ENCODE measurements at regions not wholly inside any gene's neighbourhood (a gene's known extent, or its start where the extent isn't known, plus 50 kb on each side); places are given as distances from the start of the nearest gene placed in this dataset.

- TF ChIP-seq CTCF (IDR thresholded peaks at IDR 0.05) (no peak), POLR2A (IDR thresholded peaks at IDR 0.05) (no peak), POLR2AphosphoS5 (IDR thresholded peaks at IDR 0.05) (no peak)
Measured at GRCh38 chr12:102676812-102677211, 196.4 kb upstream of the IGF1 start.

All from gastroesophageal sphincter (tissue), 3 donors.